ENCODE measurements at regions not wholly inside any gene's neighbourhood (a gene's known extent, or its start where the extent isn't known, plus 50 kb on each side); places are given as distances from the start of the nearest gene placed in this dataset.

- ATAC-seq (no peak), DNase-seq (ENCODE audit: low read depth, low spot score) (no peak)
- H3K36me3 ChIP-seq (ENCODE audit: control insufficient read depth, insufficient read depth, low read length), result no peaks in the 10 kb centered on the region
- in situ Hi-C loops (cut with HindIII; ENCODE audit: low pct_unique_long_range_greater_than_20kb, low sequenced_read_pairs), result no loop called here
- ChIA-PET POLR2A (no interaction called here), CTCF (no interaction called here)
- no TSS peak for BruUV-seq (replicated peaks)
- no peaks in the 10 kb centered on the region for H3K9me3 ChIP-seq (ENCODE audit: control insufficient read depth, insufficient read depth, low read depth, low read length)
- H3K27ac ChIP-seq (ENCODE audit: low read length), result no peak overlapping the region
- no peak overlapping the region for H3K4me3 ChIP-seq (ENCODE audit: low read depth in 2 of 2, low read length in 2 of 2)
- TF ChIP-seq TCF7L2 (IDR thresholded peaks at IDR 0.05; ENCODE audit: low read depth, low read length), result no peak
- no peak for TF ChIP-seq SIN3A (IDR thresholded peaks at IDR 0.05; ENCODE audit: borderline replicate concordance, insufficient read depth, low read depth, low read length)
- TF ChIP-seq POLR2AphosphoS5 (IDR thresholded peaks at IDR 0.05; ENCODE audit: low read depth, low read length), result no peak
- TF ChIP-seq, protein P1, sequence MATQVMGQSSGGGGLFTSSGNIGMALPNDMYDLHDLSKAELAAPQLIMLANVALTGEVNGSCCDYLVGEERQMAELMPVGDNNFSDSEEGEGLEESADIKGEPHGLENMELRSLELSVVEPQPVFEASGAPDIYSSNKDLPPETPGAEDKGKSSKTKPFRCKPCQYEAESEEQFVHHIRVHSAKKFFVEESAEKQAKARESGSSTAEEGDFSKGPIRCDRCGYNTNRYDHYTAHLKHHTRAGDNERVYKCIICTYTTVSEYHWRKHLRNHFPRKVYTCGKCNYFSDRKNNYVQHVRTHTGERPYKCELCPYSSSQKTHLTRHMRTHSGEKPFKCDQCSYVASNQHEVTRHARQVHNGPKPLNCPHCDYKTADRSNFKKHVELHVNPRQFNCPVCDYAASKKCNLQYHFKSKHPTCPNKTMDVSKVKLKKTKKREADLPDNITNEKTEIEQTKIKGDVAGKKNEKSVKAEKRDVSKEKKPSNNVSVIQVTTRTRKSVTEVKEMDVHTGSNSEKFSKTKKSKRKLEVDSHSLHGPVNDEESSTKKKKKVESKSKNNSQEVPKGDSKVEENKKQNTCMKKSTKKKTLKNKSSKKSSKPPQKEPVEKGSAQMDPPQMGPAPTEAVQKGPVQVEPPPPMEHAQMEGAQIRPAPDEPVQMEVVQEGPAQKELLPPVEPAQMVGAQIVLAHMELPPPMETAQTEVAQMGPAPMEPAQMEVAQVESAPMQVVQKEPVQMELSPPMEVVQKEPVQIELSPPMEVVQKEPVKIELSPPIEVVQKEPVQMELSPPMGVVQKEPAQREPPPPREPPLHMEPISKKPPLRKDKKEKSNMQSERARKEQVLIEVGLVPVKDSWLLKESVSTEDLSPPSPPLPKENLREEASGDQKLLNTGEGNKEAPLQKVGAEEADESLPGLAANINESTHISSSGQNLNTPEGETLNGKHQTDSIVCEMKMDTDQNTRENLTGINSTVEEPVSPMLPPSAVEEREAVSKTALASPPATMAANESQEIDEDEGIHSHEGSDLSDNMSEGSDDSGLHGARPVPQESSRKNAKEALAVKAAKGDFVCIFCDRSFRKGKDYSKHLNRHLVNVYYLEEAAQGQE (IDR thresholded peaks at IDR 0.05; ENCODE audit: insufficient read depth in 1 of 2, low read depth in 2 of 2, low read length in 1 of 2), result no peak
- TF ChIP-seq, protein P2, sequence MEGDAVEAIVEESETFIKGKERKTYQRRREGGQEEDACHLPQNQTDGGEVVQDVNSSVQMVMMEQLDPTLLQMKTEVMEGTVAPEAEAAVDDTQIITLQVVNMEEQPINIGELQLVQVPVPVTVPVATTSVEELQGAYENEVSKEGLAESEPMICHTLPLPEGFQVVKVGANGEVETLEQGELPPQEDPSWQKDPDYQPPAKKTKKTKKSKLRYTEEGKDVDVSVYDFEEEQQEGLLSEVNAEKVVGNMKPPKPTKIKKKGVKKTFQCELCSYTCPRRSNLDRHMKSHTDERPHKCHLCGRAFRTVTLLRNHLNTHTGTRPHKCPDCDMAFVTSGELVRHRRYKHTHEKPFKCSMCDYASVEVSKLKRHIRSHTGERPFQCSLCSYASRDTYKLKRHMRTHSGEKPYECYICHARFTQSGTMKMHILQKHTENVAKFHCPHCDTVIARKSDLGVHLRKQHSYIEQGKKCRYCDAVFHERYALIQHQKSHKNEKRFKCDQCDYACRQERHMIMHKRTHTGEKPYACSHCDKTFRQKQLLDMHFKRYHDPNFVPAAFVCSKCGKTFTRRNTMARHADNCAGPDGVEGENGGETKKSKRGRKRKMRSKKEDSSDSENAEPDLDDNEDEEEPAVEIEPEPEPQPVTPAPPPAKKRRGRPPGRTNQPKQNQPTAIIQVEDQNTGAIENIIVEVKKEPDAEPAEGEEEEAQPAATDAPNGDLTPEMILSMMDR (IDR thresholded peaks at IDR 0.05), result peak; percentile 11; the same call in 1 of the 2 replicates
- H3K4me1 ChIP-seq (ENCODE audit: control insufficient read depth, insufficient read depth, low read length), result no peaks in the 10 kb centered on the region
- no peaks in the 10 kb centered on the region for H3K27me3 ChIP-seq (ENCODE audit: control insufficient read depth, insufficient read depth, low read length)
- intact Hi-C loops (cut with micrococcal nuclease; ENCODE audit: unreplicated experiment), result no loop called here
Measured at GRCh38 chr4:111778543-111778942, 366.7 kb upstream of the FAM241A start.

GRCh38 chr4:111780965-111781364 is 364.3 kb upstream of the FAM241A start:
- TF ChIP-seq SIN3A (IDR thresholded peaks at IDR 0.05; ENCODE audit: borderline replicate concordance, insufficient read depth, low read depth, low read length) (no peak), POLR2AphosphoS5 (IDR thresholded peaks at IDR 0.05; ENCODE audit: low read depth, low read length) (no peak), TCF7L2 (IDR thresholded peaks at IDR 0.05; ENCODE audit: low read depth, low read length) (no peak)
- TF ChIP-seq, protein P2 (IDR thresholded peaks at IDR 0.05), result no peak
- TF ChIP-seq, protein P1 (IDR thresholded peaks at IDR 0.05; ENCODE audit: insufficient read depth in 1 of 2, low read depth in 2 of 2, low read length in 1 of 2), result no peak
- BruUV-seq (replicated peaks), result no TSS peak
- ChIA-PET POLR2A (no interaction called here), CTCF (interaction anchor here (0.6 kb wide), 1 partner anchor 13 kb away, joined by 5 read pairs; no protein-coding TSS in a partner anchor)
- ATAC-seq (no peak), DNase-seq (ENCODE audit: low read depth, low spot score) (no peak)
- Histone ChIP-seq H3K9me3 (ENCODE audit: control insufficient read depth, insufficient read depth, low read depth, low read length) (no peaks in the 10 kb centered on the region), H3K27me3 (ENCODE audit: control insufficient read depth, insufficient read depth, low read length) (no peaks in the 10 kb centered on the region), H3K27ac (ENCODE audit: low read length) (no peak overlapping the region), H3K36me3 (ENCODE audit: control insufficient read depth, insufficient read depth, low read length) (no peaks in the 10 kb centered on the region), H3K4me1 (ENCODE audit: control insufficient read depth, insufficient read depth, low read length) (no peaks in the 10 kb centered on the region), H3K4me3 (ENCODE audit: low read depth in 2 of 2, low read length in 2 of 2) (no peak overlapping the region)
- intact Hi-C loops (cut with micrococcal nuclease; ENCODE audit: unreplicated experiment) (no loop called here), in situ Hi-C loops (cut with HindIII; ENCODE audit: low pct_unique_long_range_greater_than_20kb, low sequenced_read_pairs) (no loop called here)
